Esophagus muscularis mucosa (tissue), 3 donors: ENCODE measurements at regions not wholly inside any gene's neighbourhood (a gene's known extent, or its start where the extent isn't known, plus 50 kb on each side); places are given as distances from the start of the nearest gene placed in this dataset.

Source experiments
- CTCF ChIP-seq, 3 experiments: fragments of 200-600 bp in 2 of 3; fragments of 450-650 bp in 1 of 3; sonication (generic) in 2 of 3; IDR thresholded peaks; one replicate each; pipeline ENCODE4 v1.5.1; 2017 to 2019; ENCODE audit warnings: antibody characterized with exemption in 3 of 3, mild to moderate bottlenecking in 2 of 3, moderate library complexity in 1 of 3
- POLR2AphosphoS5 ChIP-seq, 2 donors: sonication (generic); formaldehyde crosslinking; IDR thresholded peaks; one replicate each; pipeline ENCODE4 v1.6.1; 2017; ENCODE audit warnings: antibody characterized with exemption in 2 of 2

- TF ChIP-seq CTCF (IDR thresholded peaks at IDR 0.05) (no peak), POLR2AphosphoS5 (IDR thresholded peaks at IDR 0.05) (no peak)
Observed at GRCh38 chr12:43292699-43293098, 259.3 kb downstream of the ADAMTS20 start.
